H54 (cell line): ENCODE measurements at regions not wholly inside any gene's neighbourhood (a gene's known extent, or its start where the extent isn't known, plus 50 kb on each side); places are given as distances from the start of the nearest gene placed in this dataset.

Source experiments
- DNase-seq: peaks from one replicate; pipeline ENCODE4 v3.0.0; 2011; ENCODE audit warnings: low spot score, mixed read lengths; ENCODE audit not compliant: insufficient read length
- FAIRE-seq: peaks from 3 replicates; lab custom pipeline; 2011; peaks lifted over from hg19 to GRCh38; lab: Jason Lieb, UNC
- POLR2A ChIP-seq: IDR thresholded peaks from 2 replicates; pipeline ENCODE4 v1.6.1; 2011; ENCODE audit warnings: low read depth, mild to moderate bottlenecking, low read length

GRCh38 chr5:88666761-88667495 lies 216.1 kb downstream of the MEF2C start:
- DNase-seq, result no peak
- no peak for TF ChIP-seq POLR2A
- no peak for FAIRE-seq

- TF ChIP-seq POLR2A, result no peak
- FAIRE-seq (no peak), DNase-seq (no peak)
Measured at GRCh38 chr5:88665750-88666215, 217.2 kb downstream of the MEF2C start.

GRCh38 chr5:88664645-88665044 lies 218.3 kb downstream of the MEF2C start:
- DNase-seq (no peak), FAIRE-seq (no peak)
- no peak for TF ChIP-seq POLR2A

GRCh38 chr5:88663793-88664216 lies 219.2 kb downstream of the MEF2C start:
- DNase-seq, result no peak
- no peak for FAIRE-seq
- no peak for TF ChIP-seq POLR2A

GRCh38 chr5:88662846-88663245 lies 220.1 kb downstream of the MEF2C start:
- FAIRE-seq (no peak), DNase-seq (no peak)
- no peak for TF ChIP-seq POLR2A

- no peak for TF ChIP-seq POLR2A
- DNase-seq (no peak), FAIRE-seq (no peak)
Measured at GRCh38 chr5:88661806-88662207, 221.2 kb downstream of the MEF2C start.

DNA sequence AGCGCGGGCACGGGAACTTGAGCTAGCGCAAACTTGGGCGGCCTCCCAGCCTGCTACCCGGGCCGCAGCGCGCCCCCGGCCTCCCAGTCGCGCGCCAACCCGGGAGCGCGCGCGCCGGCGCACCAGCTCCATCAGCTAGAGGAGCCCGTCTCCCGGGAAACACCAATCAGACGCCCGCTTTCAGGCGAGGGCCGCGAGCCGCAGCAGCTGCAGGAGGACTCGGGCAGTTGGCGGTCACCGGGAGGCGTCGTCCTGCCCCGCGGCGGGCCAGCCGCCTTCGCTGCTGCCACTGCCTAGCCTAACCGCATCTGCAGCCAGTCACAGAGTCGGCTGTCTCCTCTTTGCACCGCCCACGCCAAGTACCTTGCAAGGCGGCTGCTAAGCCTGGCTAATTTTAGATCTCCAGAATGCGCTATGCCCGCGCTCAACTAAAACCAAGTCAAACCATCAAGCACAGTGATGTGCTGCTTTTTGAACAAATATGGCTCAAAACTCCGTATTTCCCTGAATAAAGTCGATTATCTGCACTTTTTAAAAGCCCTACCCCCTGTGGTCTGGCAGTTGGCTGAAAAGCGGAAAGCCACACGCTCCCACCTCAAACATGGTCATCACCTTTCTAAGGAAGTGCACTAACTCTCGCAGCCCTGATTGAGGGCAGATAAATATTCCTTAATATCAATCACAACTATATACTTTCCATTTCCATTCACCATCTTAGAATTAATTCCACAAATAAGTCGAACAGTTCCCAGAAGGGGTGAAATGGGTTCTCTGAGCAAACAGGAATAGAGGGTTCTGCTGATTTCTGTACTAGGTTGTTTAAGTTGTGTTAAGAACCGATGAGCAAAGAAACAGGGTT lies 221.8 kb downstream of the MEF2C start:
- peak; percentile 84 for FAIRE-seq
- no peak for TF ChIP-seq POLR2A
- DNase-seq, result peak; percentile 93

DNA sequence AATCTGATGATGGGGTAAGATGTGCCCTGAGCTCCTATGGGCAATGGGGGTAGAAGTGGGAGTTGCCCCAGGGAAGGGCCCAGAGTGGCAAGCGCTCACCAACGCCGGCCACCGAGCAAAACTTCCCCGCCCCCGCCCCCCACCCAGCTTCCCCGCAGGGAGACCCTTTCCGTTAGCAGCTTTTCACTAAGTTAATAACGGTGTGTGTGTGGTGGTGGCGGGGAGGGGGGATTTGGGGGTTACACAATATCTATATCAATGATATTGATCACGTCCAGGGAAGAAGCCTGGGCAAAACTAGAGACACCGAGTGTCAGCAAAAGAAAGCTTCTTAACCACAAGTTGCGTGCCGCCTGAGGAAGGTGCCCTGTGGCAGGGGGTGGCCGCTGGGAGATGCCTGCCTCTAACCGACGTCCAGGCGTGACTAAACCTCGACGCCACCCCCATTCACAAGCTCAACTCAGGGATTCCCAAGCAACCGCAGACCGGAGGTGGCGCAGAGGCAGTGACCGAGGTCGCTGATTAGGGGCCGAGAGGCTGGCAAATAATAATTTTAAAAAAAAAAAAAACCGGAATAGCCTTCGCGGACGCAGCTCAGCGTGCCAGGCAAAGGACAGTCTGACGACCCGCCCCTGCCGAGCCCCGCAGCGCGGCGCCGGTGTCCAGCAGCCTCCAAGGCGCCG lies 222.6 kb downstream of the MEF2C start:
- no peak for FAIRE-seq

DNA sequence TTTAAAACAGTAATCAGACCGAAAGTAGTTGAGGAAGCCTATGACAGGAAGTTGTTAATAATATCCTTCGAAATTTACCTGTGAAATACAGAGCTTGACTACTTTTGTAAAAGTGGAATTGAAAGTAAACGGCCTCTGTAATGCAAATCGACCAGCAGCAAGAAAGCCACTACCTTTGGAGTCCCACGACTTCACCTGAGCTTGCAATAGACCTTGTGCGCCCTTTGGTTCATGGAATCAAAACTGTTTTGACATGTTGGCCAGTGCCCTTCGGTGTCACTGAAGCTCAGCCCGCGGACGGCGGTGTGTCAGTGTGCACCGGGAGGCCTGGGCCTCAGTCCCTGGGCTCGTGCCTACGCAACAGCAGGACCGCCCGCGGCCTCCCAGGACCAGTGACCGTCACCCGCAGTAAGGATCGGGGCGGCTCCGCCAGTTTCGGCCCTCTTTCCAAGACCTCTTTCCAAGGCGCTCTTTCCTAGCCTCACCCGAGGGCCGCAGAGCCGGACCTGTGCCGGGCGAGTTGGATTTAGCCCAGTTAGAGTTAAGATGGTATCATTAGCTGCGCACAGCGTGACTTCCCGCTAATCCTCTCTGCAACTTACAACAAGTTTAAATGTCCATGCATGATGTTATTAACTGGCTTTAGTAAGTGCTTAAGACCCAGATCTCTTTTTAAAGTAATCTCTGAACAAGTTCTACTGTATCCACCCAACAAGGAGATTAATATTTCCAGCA lies 223.3 kb downstream of the MEF2C start:
- TF ChIP-seq POLR2A, result no peak
- no peak for DNase-seq

More for the DNA sequence above, 222.6 kb downstream of the MEF2C start:
- no peak for TF ChIP-seq POLR2A
- no peak for DNase-seq

GRCh38 chr5:88658886-88659285 lies 224.1 kb downstream of the MEF2C start:
- FAIRE-seq (no peak), DNase-seq (no peak)
- TF ChIP-seq POLR2A, result no peak

More for the DNA sequence above, 223.3 kb downstream of the MEF2C start:
- no peak for FAIRE-seq

DNA sequence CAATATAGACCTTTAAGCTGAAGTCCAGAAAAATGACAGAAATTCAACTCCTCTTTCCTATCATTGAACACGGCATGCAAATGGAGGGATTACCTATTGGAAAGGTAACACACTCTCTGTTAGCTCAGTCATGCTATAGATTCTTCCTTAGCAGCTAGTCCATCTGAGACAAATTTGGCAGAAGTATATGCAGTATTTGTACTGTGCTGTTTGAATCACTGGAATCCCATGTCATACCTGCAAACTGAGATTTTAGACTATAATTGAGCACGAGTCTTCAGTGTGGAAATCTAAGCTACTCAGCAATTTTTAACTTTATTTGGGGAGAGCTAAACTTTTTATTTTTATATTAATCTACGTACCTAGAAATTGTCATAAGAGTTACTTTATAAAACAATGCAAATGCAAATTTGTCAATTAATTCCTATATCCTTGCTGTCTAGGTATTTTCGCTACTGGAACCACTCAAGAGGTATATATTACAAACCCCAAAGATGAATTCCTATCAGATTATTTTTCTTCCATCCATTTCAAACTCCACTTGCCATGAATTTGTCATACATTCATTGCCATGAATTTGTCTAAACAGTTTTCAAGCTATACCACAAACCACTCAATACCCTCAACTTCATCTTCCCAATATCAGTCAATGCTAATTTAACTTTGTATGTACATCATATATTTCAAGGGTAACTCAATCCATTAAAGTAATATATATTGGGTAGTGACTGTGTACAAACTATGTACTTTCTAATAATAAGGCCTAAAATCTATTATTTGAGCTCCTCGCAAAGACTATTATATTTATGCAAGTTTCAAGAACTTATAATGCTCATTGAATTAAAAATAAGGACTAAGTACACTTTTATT lies 224.8 kb downstream of the MEF2C start:
- FAIRE-seq, result no peak
- TF ChIP-seq POLR2A, result no peak
- DNase-seq, result no peak

- FAIRE-seq (no peak), DNase-seq (no peak)
- TF ChIP-seq POLR2A, result no peak
Measured at GRCh38 chr5:88657136-88657535, 225.8 kb downstream of the MEF2C start.
